A549 (cell line): ENCODE measurements at regions not wholly inside any gene's neighbourhood (a gene's known extent, or its start where the extent isn't known, plus 50 kb on each side); places are given as distances from the start of the nearest gene placed in this dataset.

Experiments
- ATAC-seq, 2 experiments: fragments of 200-7000 bp in 1 of 2; fragments of >200 bp in 1 of 2; cut with Nextera tagmentation in 1 of 2; cut with Tn5 transposase in 1 of 2; 3 replicates each; pipeline versions ENCODE4 v1.8.0 to v1.9.1; 2018 to 2020; ENCODE audit warnings: mild to moderate bottlenecking in 1 of 2, moderate library complexity in 1 of 2
- CTCF ChIA-PET: fragments of 300-600 bp; sonication (Branson Sonifier 250); formaldehyde crosslinking; extraction: SDS; loops from one replicate; lab custom pipeline; 2021; ENCODE audit warnings: antibody characterized with exemption, inconsistent platforms; lab: Yijun Ruan, JAX
- POLR2A ChIA-PET: fragments of 350-600 bp; formaldehyde crosslinking; extraction: SDS; loops from one replicate; lab custom pipeline; 2021; ENCODE audit warnings: antibody characterized with exemption, inconsistent platforms; lab: Yijun Ruan, JAX
- DNase-seq, 2 experiments: peaks; one replicate each; pipeline versions ENCODE4 v3.0.0 to v3.0.0-alpha.2; 2011 to 2016; ENCODE audit warnings: low read depth in 1 of 2, low spot score in 1 of 2
- FAIRE-seq: peaks from 2 replicates; lab custom pipeline; 2011; peaks lifted over from hg19 to GRCh38; lab: Jason Lieb, UNC
- H3K27ac ChIP-seq, 2 experiments: fragments of >200 bp; sonication (Bioruptor Twin); formaldehyde crosslinking; 3 replicates each; pipeline ENCODE4 v1.5.1; 2016 to 2017
- H3K4me1 ChIP-seq: fragments of >200 bp; sonication (Bioruptor Twin); formaldehyde crosslinking; 3 replicates; pipeline ENCODE4 v1.6.1; 2016
- H3K4me2 ChIP-seq: fragments of >200 bp; sonication (Bioruptor Twin); formaldehyde crosslinking; 3 replicates; pipeline ENCODE4 v1.6.1; 2016
- H3K4me3 ChIP-seq: fragments of >200 bp; sonication (Bioruptor Twin); formaldehyde crosslinking; 3 replicates; pipeline ENCODE4 v1.5.1; 2016
- H3K9me3 ChIP-seq: fragments of >200 bp; sonication (Bioruptor Twin); formaldehyde crosslinking; 3 replicates; pipeline ENCODE4 v1.6.1; 2016
- CBX2 ChIP-seq: fragments of 200-600 bp; sonication (generic); IDR thresholded peaks from 2 replicates; pipeline ENCODE4 v1.6.1; 2016; ENCODE audit warnings: low read depth, mild to moderate bottlenecking, borderline replicate concordance
- FOXS1 ChIP-seq: fragments of 250-450 bp; sonication (Bioruptor Pico); IDR thresholded peaks from 2 replicates; pipeline ENCODE4 v1.5.0; 2020; ENCODE audit warnings: mild to moderate bottlenecking, moderate library complexity
- HOXA7 ChIP-seq: fragments of 250-450 bp; sonication (Bioruptor Pico); IDR thresholded peaks from 2 replicates; pipeline ENCODE4 v1.5.0; 2020; ENCODE audit warnings: mild to moderate bottlenecking, moderate library complexity
- HOXB5 ChIP-seq: fragments of 250-450 bp; sonication (Bioruptor Pico); IDR thresholded peaks from 2 replicates; pipeline ENCODE4 v1.5.0; 2020; ENCODE audit warnings: mild to moderate bottlenecking, moderate library complexity
- MAFK ChIP-seq: fragments of 450-650 bp; IDR thresholded peaks from 2 replicates; pipeline ENCODE4 v1.6.1; 2014; ENCODE audit not compliant: partially characterized antibody
- NPAS2 ChIP-seq: fragments of 250-450 bp; sonication (Bioruptor Pico); IDR thresholded peaks from 2 replicates; pipeline ENCODE4 v1.8.0; 2022; ENCODE audit warnings: mild to moderate bottlenecking, moderate library complexity, borderline replicate concordance
- PHF8 ChIP-seq: fragments of 200-600 bp; sonication (generic); IDR thresholded peaks from 2 replicates; pipeline ENCODE4 v1.6.1; 2016; ENCODE audit warnings: low read depth, mild to moderate bottlenecking, antibody characterized with exemption, moderate library complexity, borderline replicate concordance
- POLR2AphosphoS2 ChIP-seq: conservative IDR thresholded peaks from 2 replicates; pipeline ENCODE4 v1.6.1; 2012; ENCODE audit warnings: low read length, improper control_type of control experiment, inconsistent platforms
- RARB ChIP-seq: fragments of 250-450 bp; sonication (Bioruptor Pico); IDR thresholded peaks from 2 replicates; pipeline ENCODE4 v1.8.0; 2021; ENCODE audit warnings: mild to moderate bottlenecking, moderate library complexity
- RCOR1 ChIP-seq: fragments of 150-350 bp; IDR thresholded peaks from 2 replicates; pipeline ENCODE4 v1.6.1; 2014; ENCODE audit warnings: antibody characterized with exemption, low read length, low read depth
- RFX5 ChIP-seq: fragments of 450-650 bp; IDR thresholded peaks from 2 replicates; pipeline ENCODE4 v1.7.1; 2014; ENCODE audit warnings: antibody characterized with exemption, mild to moderate bottlenecking, moderate library complexity
- RNF2 ChIP-seq: fragments of 200-600 bp; sonication (generic); IDR thresholded peaks from 2 replicates; pipeline ENCODE4 v1.6.1; 2016; ENCODE audit warnings: low read depth, mild to moderate bottlenecking, antibody characterized with exemption, moderate library complexity, borderline replicate concordance
- SREBF2 ChIP-seq: fragments of 450-650 bp; IDR thresholded peaks from 2 replicates; pipeline ENCODE4 v1.6.1; 2014; ENCODE audit warnings: mild to moderate bottlenecking, moderate library complexity
- ZNF302 ChIP-seq: fragments of 250-450 bp; sonication (Bioruptor Pico); IDR thresholded peaks from 2 replicates; pipeline ENCODE4 v1.9.0; 2021; ENCODE audit warnings: inconsistent platforms, mild to moderate bottlenecking, moderate library complexity
- WGBS: methylation state at CpG from one replicate; pipeline ENCODE4 v1.1.6; 2017; ENCODE audit errors: missing lambda C conversion rate; 5-methylcytosine and 5-hydroxymethylcytosine counted together
- TF ChIP-seq, protein P1 (sequence below): IDR thresholded peaks from 2 replicates; pipeline ENCODE4 v1.6.1; 2012
- TF ChIP-seq, protein P2 (sequence below): fragments of 150-350 bp; IDR thresholded peaks from 2 replicates; pipeline ENCODE4 v1.6.1; 2014; ENCODE audit warnings: low read depth, mild to moderate bottlenecking, low read length
- TF ChIP-seq, protein P3 (sequence below): fragments of 250-450 bp; sonication (Bioruptor Pico); IDR thresholded peaks from 2 replicates; pipeline ENCODE4 v1.5.0; 2021; ENCODE audit warnings: mild to moderate bottlenecking, moderate library complexity, borderline replicate concordance
- TF ChIP-seq, protein P4 (sequence below): fragments of >200 bp; sonication (Bioruptor Twin); formaldehyde crosslinking; IDR thresholded peaks from 2 replicates; pipeline ENCODE4 v1.6.1; 2016
- TF ChIP-seq, protein P5 (sequence below): fragments of 200-600 bp; sonication (generic); IDR thresholded peaks from 2 replicates; pipeline ENCODE4 v1.6.1; 2016; ENCODE audit warnings: antibody characterized with exemption, mild to moderate bottlenecking, moderate library complexity

DNA sequence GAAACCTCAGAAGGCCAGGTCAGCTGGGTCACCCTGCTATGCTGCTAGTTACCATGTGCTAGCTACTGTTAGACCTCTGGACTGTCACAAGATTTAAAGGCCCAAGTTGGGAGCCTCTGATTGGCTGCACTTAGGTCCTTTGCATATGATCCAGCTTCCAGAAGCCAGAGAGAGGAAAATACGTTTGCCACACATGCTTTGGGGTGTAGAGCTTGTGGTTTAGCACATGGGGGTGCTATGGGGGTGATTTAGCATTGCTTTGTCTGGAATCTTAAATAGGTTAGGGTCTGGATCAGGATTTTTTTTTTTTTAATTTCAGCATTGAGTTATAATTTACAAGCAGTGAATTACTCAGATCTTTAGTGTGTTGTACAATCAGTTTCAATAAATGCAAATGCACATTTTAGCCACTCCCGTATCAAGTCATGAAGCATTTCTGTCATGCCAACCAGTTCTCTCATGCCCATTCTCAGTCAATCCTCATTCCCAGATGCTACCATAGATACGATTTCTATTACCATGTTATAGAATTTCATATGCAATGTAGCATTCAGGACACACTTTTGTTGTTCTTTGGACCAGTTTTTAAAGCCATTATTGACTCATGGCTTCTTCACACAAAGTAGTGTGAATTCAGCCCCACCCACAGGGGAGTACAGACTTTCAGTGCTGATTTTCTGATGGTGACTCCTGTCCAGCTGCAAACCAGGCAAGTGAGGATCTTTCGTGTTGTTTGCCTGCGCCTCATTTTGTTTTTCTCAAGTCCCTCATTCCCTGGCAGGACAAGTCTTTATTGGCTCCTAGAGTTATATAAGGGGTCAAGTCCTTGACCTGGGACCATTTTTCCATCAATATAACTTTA lies 250.4 kb downstream of the LRRC70 start:
- no peak for DNase-seq
- CTCF ChIA-PET: no interaction called here
- ATAC-seq: no peak
- H3K9me3 ChIP-seq: no peaks in the 10 kb centered on the region
- no peak overlapping the region for H3K27ac ChIP-seq
- no peak overlapping the region for H3K4me3 ChIP-seq
- H3K4me1 ChIP-seq: no peaks in the 10 kb centered on the region
- 9% methylated on average over 5 of the region's 5 CpGs for WGBS
- TF ChIP-seq RARB (no peak), MAFK (no peak), CBX2 (no peak), FOXS1 (CRISPR knock-in tag) (no peak), RCOR1 (no peak), PHF8 (no peak), SREBF2 (no peak), HOXA7 (no peak), RNF2 (no peak), NPAS2 (CRISPR knock-in tag) (no peak), RFX5 (no peak), POLR2AphosphoS2 (no peak), HOXB5 (CRISPR knock-in tag) (no peak), ZNF302 (no peak)
- TF ChIP-seq, protein P1, sequence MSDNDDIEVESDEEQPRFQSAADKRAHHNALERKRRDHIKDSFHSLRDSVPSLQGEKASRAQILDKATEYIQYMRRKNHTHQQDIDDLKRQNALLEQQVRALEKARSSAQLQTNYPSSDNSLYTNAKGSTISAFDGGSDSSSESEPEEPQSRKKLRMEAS: no peak
- TF ChIP-seq, protein P2, sequence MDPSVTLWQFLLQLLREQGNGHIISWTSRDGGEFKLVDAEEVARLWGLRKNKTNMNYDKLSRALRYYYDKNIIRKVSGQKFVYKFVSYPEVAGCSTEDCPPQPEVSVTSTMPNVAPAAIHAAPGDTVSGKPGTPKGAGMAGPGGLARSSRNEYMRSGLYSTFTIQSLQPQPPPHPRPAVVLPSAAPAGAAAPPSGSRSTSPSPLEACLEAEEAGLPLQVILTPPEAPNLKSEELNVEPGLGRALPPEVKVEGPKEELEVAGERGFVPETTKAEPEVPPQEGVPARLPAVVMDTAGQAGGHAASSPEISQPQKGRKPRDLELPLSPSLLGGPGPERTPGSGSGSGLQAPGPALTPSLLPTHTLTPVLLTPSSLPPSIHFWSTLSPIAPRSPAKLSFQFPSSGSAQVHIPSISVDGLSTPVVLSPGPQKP: no peak
- TF ChIP-seq, protein P3, sequence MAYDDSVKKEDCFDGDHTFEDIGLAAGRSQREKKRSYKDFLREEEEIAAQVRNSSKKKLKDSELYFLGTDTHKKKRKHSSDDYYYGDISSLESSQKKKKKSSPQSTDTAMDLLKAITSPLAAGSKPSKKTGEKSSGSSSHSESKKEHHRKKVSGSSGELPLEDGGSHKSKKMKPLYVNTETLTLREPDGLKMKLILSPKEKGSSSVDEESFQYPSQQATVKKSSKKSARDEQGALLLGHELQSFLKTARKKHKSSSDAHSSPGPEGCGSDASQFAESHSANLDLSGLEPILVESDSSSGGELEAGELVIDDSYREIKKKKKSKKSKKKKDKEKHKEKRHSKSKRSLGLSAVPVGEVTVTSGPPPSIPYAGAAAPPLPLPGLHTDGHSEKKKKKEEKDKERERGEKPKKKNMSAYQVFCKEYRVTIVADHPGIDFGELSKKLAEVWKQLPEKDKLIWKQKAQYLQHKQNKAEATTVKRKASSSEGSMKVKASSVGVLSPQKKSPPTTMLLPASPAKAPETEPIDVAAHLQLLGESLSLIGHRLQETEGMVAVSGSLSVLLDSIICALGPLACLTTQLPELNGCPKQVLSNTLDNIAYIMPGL (CRISPR knock-in tag): no peak
- TF ChIP-seq, protein P4, sequence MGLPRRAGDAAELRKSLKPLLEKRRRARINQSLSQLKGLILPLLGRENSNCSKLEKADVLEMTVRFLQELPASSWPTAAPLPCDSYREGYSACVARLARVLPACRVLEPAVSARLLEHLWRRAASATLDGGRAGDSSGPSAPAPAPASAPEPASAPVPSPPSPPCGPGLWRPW: no peak
- TF ChIP-seq, protein P5, sequence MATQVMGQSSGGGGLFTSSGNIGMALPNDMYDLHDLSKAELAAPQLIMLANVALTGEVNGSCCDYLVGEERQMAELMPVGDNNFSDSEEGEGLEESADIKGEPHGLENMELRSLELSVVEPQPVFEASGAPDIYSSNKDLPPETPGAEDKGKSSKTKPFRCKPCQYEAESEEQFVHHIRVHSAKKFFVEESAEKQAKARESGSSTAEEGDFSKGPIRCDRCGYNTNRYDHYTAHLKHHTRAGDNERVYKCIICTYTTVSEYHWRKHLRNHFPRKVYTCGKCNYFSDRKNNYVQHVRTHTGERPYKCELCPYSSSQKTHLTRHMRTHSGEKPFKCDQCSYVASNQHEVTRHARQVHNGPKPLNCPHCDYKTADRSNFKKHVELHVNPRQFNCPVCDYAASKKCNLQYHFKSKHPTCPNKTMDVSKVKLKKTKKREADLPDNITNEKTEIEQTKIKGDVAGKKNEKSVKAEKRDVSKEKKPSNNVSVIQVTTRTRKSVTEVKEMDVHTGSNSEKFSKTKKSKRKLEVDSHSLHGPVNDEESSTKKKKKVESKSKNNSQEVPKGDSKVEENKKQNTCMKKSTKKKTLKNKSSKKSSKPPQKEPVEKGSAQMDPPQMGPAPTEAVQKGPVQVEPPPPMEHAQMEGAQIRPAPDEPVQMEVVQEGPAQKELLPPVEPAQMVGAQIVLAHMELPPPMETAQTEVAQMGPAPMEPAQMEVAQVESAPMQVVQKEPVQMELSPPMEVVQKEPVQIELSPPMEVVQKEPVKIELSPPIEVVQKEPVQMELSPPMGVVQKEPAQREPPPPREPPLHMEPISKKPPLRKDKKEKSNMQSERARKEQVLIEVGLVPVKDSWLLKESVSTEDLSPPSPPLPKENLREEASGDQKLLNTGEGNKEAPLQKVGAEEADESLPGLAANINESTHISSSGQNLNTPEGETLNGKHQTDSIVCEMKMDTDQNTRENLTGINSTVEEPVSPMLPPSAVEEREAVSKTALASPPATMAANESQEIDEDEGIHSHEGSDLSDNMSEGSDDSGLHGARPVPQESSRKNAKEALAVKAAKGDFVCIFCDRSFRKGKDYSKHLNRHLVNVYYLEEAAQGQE: no peak
- TF ChIP-seq, all 56 proteins: peak for 0
- POLR2A ChIA-PET: interaction anchor here (0.7 kb wide), 1 partner anchor 326 kb away, joined by 5 read pairs; no protein-coding TSS in a partner anchor
- FAIRE-seq: no peak
- no peak overlapping the region for H3K4me2 ChIP-seq
